GM18519 (cell line): ENCODE measurements at regions not wholly inside any gene's neighbourhood (a gene's known extent, or its start where the extent isn't known, plus 50 kb on each side); places are given as distances from the start of the nearest gene placed in this dataset.
"Not testable (repeated sequence)": the region's sequence is repeated elsewhere in the genome, so short reads cannot be mapped to it uniquely, and the experiment has no call there.

Source experiments
- ATAC-seq: cut with Tn5 transposase; IDR thresholded peaks from one replicate; pipeline ENCODE4 v1.9.1; 2021; ENCODE audit warnings: mild to moderate bottlenecking, moderate library complexity; ENCODE audit not compliant: unreplicated experiment, low FRiP score

DNA sequence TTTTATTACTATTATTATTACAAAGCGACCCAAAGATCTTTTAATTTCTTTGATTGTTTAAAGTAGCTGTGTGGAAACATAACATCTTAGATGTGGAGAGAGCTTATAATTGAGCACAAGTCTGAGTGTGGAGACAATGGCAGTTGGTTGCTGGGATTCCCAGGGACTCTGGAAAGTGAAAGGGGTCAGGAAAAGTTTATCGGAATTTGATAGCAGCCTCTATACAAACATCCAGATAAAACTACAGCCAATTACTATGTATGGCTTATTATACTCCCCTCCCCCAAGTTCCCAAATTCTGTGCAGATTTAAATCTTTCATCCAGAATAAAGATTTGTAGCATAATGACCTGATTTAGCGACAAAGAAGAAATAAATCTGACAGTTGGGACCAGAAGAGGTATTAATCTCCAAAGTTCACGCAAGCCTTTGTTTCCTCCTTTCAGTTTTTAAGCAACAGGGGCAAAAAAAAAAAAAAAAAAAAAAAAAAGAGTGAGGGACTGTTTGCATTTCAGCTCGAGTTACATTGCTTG lies 121.4 kb upstream of the MAP3K7 start:
- ATAC-seq = no peak

DNA sequence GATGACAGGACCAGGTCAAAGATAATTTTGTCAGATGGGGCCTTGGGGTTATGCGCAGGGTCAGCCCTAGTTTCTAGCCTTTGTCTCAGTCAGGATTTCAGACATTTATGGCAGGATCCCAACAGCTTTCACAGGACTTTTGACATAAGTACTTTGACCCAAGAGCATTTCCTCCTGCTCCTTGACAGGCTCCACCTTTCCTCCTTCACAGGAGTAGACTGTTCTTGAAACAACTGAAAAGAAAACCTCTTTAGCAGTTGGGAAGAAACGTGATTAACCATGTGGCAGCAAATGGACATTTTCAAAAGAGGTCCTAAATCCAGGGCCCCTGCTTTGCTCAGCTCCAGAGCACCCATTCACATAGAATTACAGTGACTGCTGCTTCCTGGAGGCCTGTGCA lies 120.4 kb upstream of the MAP3K7 start:
- no peak for ATAC-seq

DNA sequence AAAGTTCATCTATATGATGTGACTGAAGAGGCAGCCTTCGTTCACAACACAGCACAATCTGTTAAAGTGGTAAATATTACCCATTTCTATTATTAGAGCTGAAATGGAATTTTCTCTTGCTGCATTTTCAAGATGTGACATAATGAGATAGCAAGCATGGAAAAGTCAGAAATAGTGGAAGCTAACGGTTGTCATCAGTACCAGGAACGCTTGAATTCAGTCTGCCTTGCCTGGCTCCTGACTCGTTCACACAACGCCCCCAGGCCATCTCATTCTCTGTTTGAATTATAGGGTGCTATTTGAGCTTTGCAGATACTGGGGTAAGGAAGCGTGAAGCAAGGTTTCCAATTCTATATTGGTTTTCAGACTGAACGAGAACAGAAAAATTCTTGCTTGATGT lies 116.5 kb upstream of the MAP3K7 start:
- ATAC-seq = no peak

DNA sequence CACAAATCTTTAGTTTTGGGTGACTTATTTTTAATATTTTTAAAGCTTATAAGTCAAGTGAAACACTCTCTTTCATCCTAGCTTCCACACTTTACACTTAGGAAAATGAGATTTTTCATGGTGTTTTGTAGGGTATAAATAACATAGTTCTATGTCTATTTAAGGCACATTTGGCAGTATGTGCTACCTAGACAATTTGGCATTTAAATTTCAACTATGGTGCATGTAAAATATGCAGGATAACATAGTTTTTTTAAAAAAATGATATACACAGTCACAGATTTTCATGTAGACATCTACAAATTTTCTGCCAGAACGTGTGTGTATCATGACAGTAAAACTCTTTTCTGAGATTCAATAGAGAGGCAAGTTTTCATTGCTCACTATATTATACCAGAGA lies 115.1 kb upstream of the MAP3K7 start:
- no peak for ATAC-seq

DNA sequence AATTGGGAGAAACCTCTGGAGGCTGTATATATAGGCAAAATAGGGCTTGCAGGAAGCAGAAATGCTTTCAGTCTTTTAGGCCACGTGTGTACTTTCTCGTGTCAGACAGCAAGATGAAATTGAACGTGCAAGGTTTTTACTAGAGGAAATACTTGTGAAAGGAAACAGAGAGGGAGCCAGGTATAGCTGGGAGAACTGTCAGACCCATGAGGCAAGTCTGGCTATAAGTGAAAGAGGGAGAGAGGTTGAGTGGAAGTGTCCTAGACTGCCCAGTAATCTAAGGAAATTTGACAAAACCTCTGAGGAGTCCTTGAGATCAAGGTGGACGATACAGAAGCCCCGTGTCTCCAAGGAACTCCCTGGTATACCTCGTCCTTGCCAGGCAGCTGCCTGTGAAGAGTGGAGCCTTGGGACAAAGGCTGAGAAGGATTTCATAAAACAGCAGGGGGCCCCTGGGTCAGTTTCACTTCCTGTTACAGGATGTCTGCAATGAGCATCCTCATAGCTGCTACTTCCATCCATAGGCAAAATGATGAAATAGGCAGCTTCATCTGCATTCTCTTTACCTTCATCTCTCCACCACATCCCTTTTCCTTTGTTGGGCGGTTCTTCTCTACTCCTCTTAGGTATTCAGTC lies 114.4 kb upstream of the MAP3K7 start:
- ATAC-seq = no peak

DNA sequence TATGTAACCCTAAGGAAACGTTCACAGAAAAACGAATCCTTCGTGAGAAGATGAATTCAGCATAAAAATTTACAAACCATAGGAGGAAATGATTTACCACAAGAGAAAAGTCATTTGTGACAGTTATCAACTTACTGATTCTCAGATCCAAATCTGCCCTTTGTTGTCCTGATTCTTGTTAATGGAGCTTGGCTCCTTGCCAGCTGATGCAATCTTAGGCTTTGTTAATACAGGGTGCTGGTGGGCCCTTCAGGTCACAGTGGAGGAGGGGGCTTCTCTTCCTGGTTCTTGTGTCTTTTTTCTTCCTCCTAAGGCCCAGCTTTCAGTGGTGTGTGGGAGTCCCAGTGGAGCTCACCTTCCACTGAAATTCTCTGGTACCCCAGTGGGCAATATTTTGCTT lies 108.4 kb upstream of the MAP3K7 start:
- no peak for ATAC-seq

DNA sequence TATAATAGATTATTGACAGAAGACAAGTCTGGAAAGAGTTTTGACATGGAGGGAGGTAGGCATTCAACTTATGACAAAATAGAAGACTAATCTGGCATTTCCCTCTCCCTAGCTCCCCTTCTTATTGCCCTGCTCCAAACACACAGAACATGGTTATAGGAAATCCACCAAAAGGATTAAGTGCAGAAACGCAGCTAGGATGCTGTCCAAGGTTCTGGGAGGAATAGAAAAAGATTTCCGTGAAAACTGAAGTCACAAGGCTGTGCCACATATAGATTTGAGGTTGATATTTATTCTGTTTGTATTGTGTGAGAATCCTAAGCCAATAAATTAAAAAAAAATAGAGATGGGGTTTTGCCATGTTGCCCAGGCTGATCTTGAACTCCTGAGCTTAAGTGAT lies 107.9 kb upstream of the MAP3K7 start:
- ATAC-seq = no peak

DNA sequence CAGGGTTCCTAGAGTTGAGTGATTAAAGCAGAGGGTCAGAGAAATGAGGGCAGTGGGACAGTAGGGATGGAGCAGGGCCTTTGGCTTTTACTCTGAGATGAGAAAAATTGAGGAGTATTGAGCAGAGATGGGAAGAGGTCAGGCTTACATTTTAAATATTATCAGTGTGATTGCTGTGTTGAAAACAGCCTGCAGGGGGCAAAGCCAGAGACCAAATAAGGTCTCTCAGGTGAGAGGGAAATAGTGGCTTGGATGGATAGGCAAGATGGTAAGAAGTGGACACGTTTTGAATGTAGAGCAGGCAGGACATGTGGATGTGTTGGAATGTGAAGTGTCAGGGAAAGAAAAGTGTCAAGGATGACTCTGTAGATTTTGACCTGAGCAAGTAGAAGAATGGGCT lies 105.0 kb upstream of the MAP3K7 start:
- ATAC-seq = peak; percentile 53

DNA sequence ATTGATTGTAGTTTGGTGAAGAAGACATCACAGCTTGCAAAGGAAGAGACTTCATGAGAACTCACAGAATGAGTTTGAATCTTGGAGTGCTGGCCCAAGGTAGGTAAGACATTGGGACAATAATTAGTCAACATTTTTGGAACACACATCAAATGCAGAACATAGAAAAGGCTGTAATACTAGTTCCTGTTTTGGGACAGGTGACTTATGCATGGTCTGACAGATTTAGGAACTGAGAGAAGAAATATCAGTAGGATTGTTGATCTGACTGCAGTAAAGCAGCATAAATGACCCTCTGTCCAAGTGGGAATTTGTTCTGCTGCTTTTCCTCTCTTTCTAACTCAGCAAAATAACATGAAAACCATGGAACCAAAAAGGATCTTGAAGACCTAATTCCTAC lies 102.3 kb upstream of the MAP3K7 start:
- no peak for ATAC-seq

DNA sequence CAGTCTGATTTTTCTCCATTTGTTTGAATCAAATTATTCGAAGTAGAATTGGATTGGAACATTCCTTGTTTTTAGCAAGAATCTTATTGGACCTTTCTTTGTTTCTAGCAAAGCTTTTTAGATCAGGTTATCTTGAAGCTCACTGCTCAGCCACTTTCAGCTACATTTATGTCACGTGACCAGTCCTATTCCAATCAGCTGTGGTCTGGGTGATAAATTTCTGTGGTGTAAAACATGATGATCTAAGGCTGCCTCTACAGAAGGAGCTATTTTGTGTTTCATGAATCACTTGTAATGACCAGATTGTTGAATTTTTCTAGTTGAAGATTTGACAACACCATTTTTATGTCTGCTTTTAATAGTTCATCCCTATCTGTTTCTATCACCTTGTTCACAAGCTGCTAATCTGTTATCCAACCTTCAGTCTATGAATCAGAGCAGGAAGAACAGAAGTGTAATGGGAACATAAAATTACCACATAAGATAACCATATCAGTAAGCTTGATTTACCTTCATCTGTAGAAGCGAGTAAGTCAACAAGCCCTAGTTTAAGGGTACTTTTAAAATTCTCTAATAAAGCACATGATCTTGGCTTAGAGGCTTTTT lies 101.0 kb upstream of the MAP3K7 start:
- ATAC-seq = no peak

DNA sequence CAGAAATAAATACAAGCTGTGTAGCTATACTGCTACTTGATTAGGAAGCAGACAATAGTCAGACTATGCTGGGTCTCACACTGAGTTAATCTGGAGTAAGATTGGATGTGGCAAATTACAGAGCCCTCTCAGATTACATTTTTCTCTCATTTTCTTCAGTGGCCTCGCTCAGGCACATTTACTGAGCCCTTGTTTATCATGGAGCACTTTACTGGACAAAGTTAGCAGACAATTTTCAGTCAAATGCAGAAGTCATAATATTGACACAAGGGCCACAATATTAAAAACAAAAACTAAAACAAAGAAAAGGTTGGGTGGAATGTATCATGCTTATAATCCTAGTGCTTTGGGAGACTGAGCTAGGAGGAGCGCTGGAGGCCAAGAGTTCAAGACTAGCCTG lies 95.0 kb upstream of the MAP3K7 start:
- ATAC-seq = no peak

DNA sequence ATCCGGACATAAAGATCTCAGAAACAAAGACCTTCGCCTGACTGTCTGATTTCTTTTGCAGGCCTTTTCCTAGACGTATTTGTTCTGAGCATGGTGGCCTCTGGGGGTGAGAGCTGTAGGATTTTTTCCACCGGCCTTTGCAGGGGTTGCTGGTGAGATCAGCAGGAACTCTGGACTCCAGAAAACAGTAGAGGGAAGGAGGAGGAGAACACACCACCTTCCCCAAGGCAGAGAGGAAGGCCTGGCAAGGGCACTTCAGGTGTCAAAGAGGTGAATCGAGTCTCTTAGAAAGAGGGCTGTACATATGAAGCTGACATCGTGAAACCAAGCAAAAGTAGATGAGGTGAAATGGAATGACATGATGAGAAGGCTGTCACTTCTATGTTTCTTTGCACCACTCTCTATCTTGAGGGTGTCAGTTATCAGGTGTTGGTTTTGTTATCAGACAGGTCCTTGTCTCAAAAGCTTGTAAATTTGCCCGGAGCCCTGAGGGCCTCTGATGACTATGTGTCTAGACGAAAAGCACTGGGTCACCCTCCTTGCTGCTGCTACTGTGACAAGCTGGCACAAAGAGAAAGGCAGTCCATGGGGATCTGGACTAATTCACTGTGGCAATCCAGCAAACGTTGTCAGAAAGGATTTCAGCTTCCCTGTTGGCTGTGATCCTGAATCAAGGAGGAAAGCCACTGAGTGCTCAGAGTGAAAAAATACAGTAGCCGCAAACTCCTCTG lies 91.3 kb upstream of the MAP3K7 start:
- no peak for ATAC-seq

DNA sequence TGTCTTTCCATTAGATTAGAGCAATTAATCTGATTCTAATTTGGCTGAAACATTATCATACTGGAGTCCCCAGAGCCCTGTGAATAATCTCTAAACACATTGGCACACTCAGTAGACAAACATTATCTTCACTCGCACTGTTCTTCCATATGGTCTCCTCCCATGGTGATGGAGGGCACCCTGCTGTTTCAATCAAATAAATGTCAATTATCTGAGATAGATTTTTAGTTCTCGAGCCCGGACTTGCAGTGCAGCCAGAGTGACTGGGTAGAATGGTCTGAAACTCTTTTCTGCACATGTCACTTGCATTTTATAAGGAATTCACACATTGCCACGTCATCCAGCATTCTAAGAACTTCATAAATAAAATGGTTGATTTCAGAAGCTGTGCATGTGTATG lies 90.6 kb upstream of the MAP3K7 start:
- no peak for ATAC-seq

DNA sequence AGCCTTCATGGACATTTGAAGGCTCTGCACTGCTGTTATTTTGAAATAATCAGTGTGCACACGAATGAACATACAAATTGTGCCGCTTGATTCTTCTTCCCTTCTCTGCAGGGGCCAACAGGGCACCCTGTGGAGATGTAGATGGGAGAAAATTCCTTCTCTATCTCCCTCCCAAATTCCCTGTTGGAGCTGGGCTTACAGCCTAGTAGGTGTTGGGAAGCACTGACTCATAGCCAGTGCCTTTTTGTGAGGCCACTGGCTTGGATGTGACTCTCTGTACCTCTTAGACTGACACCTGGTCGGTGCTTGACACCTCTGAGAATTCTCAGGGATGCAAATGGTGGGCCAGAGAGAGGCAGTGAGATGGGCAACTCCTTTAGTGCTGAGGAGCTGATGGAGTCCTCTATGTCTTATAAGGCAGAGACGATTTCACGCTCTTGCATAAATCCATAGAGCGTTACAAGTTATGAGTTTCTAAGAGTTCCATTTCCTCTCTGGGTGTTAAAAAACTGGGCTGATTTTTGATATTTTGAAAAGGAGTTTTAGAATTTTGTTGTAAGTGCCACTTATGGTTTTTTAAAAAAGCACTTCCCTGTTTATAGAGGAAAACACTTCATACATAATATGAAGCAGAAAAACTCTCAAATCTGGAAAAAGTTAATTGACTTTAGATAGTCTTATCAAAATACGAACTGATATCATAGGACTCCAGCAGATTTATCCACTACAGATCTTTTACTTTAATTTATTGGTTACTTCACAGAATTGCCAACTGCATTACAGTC lies 89.8 kb upstream of the MAP3K7 start:
- no peak for ATAC-seq

DNA sequence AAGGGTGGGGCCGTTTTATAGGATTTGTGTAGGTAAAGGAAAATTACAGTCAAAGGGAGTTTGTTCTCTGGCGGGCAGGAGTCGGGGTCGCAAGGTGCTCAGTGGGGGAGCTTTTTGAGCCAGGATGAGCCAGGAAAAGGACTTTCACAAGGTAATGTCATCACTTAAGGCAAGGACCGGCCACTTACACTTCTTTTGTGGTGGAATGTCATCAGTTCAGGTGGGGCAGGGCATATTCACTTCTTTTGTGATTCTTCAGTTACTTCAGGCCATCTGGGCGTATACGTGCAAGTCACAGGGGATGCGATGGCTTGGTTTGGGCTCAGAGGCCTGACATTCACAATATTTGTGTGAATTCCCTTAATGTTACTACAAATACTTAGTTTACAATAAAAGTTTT lies 88.2 kb upstream of the MAP3K7 start:
- not testable (repeated sequence) for ATAC-seq

DNA sequence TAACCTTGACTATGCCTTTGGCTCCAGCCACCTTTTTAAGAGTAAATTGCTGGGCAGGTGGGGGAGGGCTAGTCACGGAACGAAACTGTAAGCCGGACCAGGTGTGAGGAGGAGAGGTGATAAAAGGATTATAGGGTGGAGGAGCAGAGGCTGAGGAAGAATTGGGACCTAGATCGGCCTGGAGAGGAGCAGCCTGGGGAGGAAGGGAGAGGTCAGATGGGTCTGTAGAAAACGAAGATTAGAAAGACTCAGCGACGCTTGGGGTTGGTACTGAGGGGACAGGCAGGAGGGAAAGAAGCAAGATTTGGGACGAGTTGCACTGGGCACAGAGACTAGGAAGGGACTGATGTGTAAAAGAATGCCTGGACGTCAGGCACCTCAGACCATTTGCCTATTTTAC lies 87.2 kb upstream of the MAP3K7 start:
- not testable (repeated sequence) for ATAC-seq

DNA sequence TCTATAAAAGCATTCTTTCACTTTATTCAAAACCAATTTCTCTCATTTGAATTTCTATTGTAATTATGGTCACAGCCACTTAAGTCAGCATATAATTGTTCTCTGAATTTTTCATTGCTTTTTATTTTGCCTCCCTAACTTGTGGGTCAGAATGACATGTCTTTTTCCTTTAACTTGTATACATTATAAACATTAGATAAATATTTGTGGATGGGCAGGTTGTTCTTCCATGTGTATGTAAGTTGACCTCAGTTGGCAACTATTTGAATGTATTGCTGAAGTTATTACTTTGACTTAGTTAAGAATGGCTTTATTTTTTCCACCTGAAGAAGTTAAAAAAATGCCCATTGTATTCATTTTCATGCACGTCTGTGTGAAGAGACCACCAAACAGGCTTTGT lies 83.0 kb upstream of the MAP3K7 start:
- ATAC-seq = no peak

DNA sequence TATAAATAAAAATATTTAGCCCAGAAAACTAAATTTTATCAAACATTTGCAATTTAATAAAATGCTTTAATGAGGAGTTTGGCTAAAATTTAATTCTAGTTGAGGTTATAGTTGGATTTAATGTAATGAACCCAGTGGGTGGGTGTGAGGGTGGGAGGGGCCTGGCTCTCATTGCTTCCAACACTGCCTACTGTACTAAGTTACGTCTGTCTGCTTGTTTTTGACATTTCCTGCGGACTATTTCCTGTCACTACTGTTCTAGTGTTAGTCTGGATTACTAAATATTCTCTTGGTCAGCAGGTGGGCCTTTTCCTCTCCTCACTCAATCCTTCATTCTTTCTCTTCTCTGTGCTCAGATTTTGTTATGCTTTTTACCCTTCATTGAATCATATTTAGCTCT lies 82.5 kb upstream of the MAP3K7 start:
- no peak for ATAC-seq

DNA sequence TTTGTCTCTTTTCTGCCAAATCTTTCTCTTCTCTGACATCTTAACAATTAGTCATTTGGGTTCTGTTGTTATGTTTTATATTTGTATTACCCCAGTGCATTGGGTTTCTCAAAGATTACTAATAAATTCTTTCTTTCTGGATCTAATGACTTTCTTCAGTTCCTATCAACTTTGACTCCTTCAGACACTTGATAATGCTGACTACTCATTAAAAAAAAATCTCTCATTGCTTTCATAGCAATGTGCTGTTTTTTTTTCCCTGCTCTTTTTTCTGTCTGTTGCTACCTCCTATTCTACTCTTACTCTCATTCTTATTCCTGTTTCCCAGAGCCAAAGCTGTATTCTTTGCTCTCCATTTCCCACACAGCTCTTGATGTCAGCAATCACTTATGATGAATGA lies 81.3 kb upstream of the MAP3K7 start:
- ATAC-seq = no peak

DNA sequence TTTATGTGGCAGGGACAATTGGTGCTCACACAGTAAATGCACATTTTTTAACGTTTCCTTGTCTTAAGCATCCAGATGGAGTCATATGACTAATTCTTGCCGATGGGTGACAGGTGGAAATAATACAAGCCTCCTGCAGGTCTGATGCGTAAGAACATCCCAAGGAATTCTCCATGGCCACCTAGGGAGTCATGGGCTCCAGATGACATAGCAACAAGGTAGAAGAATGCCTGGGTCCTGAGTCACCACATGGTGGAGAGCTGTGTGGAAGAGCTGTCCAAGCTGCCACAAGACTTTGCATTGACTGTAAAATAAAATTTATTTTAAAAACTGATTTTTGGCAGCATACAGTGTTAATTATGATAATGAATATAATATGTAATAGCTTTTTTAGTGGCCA lies 77.0 kb upstream of the MAP3K7 start:
- ATAC-seq = no peak

DNA sequence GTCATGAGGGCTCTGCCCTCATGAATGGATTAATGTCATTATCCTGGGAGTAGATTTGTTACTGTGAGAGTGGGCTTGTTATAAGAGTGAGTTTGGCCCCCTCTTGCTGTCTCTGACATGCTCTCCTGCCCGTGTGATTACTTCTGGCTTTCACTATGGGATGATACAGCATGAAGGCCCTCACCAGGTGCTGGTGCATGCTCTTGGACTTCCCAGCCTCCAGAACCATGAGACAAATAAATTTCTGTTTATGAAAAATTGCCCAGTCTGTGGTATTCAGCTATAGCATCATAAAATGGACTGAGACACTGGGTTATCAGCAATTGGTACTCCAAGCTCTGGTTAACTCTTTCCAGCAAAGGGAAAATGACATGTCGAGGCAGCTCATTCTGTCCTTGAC lies 76.2 kb upstream of the MAP3K7 start:
- no peak for ATAC-seq
